NCI-H345 treated with DMSO at 0.1 percent for 48 hours (cell line): ENCODE measurements at regions not wholly inside any gene's neighbourhood (a gene's known extent, or its start where the extent isn't known, plus 50 kb on each side); places are given as distances from the start of the nearest gene placed in this dataset.
"Not testable (repeated sequence)": the region's sequence is repeated elsewhere in the genome, so short reads cannot be mapped to it uniquely, and the experiment has no call there.

Experiments used
- DNase-seq: peaks from one replicate; lab custom pipeline; 2025; ENCODE audit not compliant: unreplicated experiment; lab: John Stamatoyannopoulos, UW

GRCh38 chr18:38751211-38751610, 1185.6 kb upstream of the CELF4 start:
- DNase-seq = no peak

- DNase-seq = no peak
These were observed 1185.2 kb upstream of the CELF4 start for GRCh38 chr18:38750751-38751150.

- no peak for DNase-seq
These were observed 1181.6 kb upstream of the CELF4 start for GRCh38 chr18:38747153-38747552.

GRCh38 chr18:38720181-38720580, 1154.6 kb upstream of the CELF4 start:
- not testable (repeated sequence) for DNase-seq

GRCh38 chr18:38718365-38718901, 1152.8 kb upstream of the CELF4 start:
- no peak for DNase-seq

GRCh38 chr18:38709122-38709521, 1143.5 kb upstream of the CELF4 start:
- no peak for DNase-seq

GRCh38 chr18:38706373-38706772, 1140.8 kb upstream of the CELF4 start:
- DNase-seq = no peak

- DNase-seq = no peak
These were observed 1132.5 kb upstream of the CELF4 start for GRCh38 chr18:38698088-38698487.

- no peak for DNase-seq
These were observed 1130.1 kb upstream of the CELF4 start for GRCh38 chr18:38695559-38696280.

- DNase-seq = no peak
These were observed 1127.5 kb upstream of the CELF4 start for GRCh38 chr18:38693104-38693503.

- DNase-seq = no peak
These were observed 1125.0 kb upstream of the CELF4 start for GRCh38 chr18:38690626-38691025.

- DNase-seq = no peak
These were observed 1122.8 kb upstream of the CELF4 start for GRCh38 chr18:38688416-38688815.

GRCh38 chr18:38670486-38670885, 1104.9 kb upstream of the CELF4 start:
- DNase-seq = no peak

GRCh38 chr18:38664929-38665328, 1099.3 kb upstream of the CELF4 start:
- no peak for DNase-seq

- no peak for DNase-seq
These were observed 1098.1 kb upstream of the CELF4 start for GRCh38 chr18:38663682-38664081.

GRCh38 chr18:38663270-38663669, 1097.7 kb upstream of the CELF4 start:
- no peak for DNase-seq

GRCh38 chr18:38654946-38655345, 1089.3 kb upstream of the CELF4 start:
- DNase-seq = no peak

GRCh38 chr18:38651736-38652135, 1086.1 kb upstream of the CELF4 start:
- no peak for DNase-seq

GRCh38 chr18:38648179-38648578, 1082.6 kb upstream of the CELF4 start:
- no peak for DNase-seq

- DNase-seq = no peak
These were observed 1080.7 kb upstream of the CELF4 start for GRCh38 chr18:38646296-38646695.

- no peak for DNase-seq
These were observed 1079.5 kb upstream of the CELF4 start for GRCh38 chr18:38644875-38645641.

- no peak for DNase-seq
These were observed 1077.1 kb upstream of the CELF4 start for GRCh38 chr18:38642711-38643110.
